K562 (cell line): ENCODE measurements at regions not wholly inside any gene's neighbourhood (a gene's known extent, or its start where the extent isn't known, plus 50 kb on each side); places are given as distances from the start of the nearest gene placed in this dataset.

ENCODE experiments used
- ATAC-seq: fragments of 200-7000 bp; cut with Tn5 transposase; 3 replicates; pipeline ENCODE4 v1.9.1; 2020; ENCODE audit warnings: moderate library complexity
- BruUV-seq: library from RNA; stranded (reverse); fragments of 400-500 nt; replicated peaks from 2 replicates; lab custom pipeline; 2021; lab: Mats Ljungman, UMichigan
- CTCF ChIA-PET: fragments of 300-600 bp; formaldehyde crosslinking; extraction: SDS; loops from one replicate; lab custom pipeline; 2021; ENCODE audit warnings: low intra/inter-chr PET ratio; lab: Yijun Ruan, JAX
- POLR2A ChIA-PET: fragments of 300-600, 350-650 bp; sonication (Branson Sonifier 250); formaldehyde crosslinking; extraction: SDS; loops from one replicate; lab custom pipeline; 2021; ENCODE audit warnings: antibody characterized with exemption, inconsistent platforms; lab: Yijun Ruan, JAX
- DNase-seq, 4 experiments: peaks; one replicate each; pipeline versions ENCODE4 v3.0.0 to v3.0.0-alpha.2; 2011 to 2018; ENCODE audit warnings: low spot score in 3 of 4, mixed read lengths in 3 of 4; ENCODE audit errors: extremely low read depth in 1 of 4
- FAIRE-seq: peaks from 2 replicates; lab custom pipeline; 2011; peaks lifted over from hg19 to GRCh38; lab: Jason Lieb, UNC
- H2AFZ ChIP-seq: 2 replicates; pipeline ENCODE4 v1.6.0; 2011; ENCODE audit warnings: low read depth, low read length, control low read depth, inconsistent platforms
- H3K27ac ChIP-seq: fragments of 200-600 bp; 3 replicates; pipeline ENCODE4 v1.8.0; 2011; ENCODE audit warnings: low read depth, mild to moderate bottlenecking, control low read depth, inconsistent platforms, low read length, moderate library complexity, mixed read lengths; ENCODE audit errors: extremely low read depth
- H3K27me3 ChIP-seq, 2 experiments: fragments of 300-600 bp in 1 of 2; 2 replicates in 1 of 2; 3 replicates in 1 of 2; pipeline versions ENCODE4 v1.6.0 to v1.8.0; 2011; ENCODE audit warnings: inconsistent platforms in 2 of 2, low read length in 2 of 2, mild to moderate bottlenecking in 1 of 2, mixed read lengths in 1 of 2, moderate library complexity in 1 of 2; ENCODE audit not compliant: control insufficient read depth in 2 of 2, insufficient read depth in 2 of 2
- H3K36me3 ChIP-seq: fragments of 300-600 bp; 3 replicates; pipeline ENCODE4 v1.8.0; 2011; ENCODE audit warnings: mild to moderate bottlenecking, low read length, inconsistent platforms; ENCODE audit not compliant: control insufficient read depth, insufficient read depth
- H3K4me1 ChIP-seq, 2 experiments: fragments of 200-600 bp in 1 of 2; replicated peaks in 1 of 2; 2 replicates in 1 of 2; 3 replicates in 1 of 2; pipeline versions ENCODE4 v1.5.1 to v1.8.0; 2011; ENCODE audit warnings: inconsistent platforms in 2 of 2, low read length in 2 of 2, mild to moderate bottlenecking in 1 of 2, mixed read lengths in 1 of 2, moderate library complexity in 1 of 2; ENCODE audit not compliant: control insufficient read depth in 2 of 2, insufficient read depth in 2 of 2
- H3K4me2 ChIP-seq: 2 replicates; pipeline ENCODE4 v1.6.1; 2011; ENCODE audit warnings: low read length, control low read depth, inconsistent platforms, mixed read lengths; ENCODE audit not compliant: insufficient read depth
- H3K4me3 ChIP-seq: fragments of 200-600 bp; sonication (generic), shearing (Covaris generic); 2 replicates; pipeline ENCODE4 v1.5.1; 2016; ENCODE audit warnings: control low read depth, inconsistent platforms
- H3K79me2 ChIP-seq: fragments of 200-600 bp; 3 replicates; pipeline ENCODE4 v1.8.0; 2011; ENCODE audit warnings: low read length, inconsistent platforms; ENCODE audit not compliant: control insufficient read depth, insufficient read depth
- H3K9ac ChIP-seq, 2 experiments: 2 replicates each; pipeline versions ENCODE4 v1.6.0 to v1.6.1; 2011; ENCODE audit warnings: low read depth in 2 of 2, low read length in 2 of 2, control low read depth in 1 of 2, inconsistent platforms in 1 of 2, mild to moderate bottlenecking in 1 of 2, mixed read lengths in 1 of 2; ENCODE audit not compliant: insufficient read depth in 1 of 2
- H3K9me1 ChIP-seq: one replicate; pipeline ENCODE4 v1.6.0; 2011; ENCODE audit warnings: inconsistent platforms, mild to moderate bottlenecking, low read length, moderate library complexity; ENCODE audit not compliant: control insufficient read depth, insufficient read depth
- H3K9me3 ChIP-seq: replicated peaks from 2 replicates; pipeline ENCODE4 v1.5.1; 2011; ENCODE audit warnings: low read depth, low read length, inconsistent platforms; ENCODE audit not compliant: control insufficient read depth, insufficient read depth
- H4K20me1 ChIP-seq: replicated peaks from 2 replicates; pipeline ENCODE4 v1.6.1; 2011; ENCODE audit warnings: low read length, inconsistent platforms, mixed read lengths; ENCODE audit not compliant: control insufficient read depth, insufficient read depth
- ATF4 ChIP-seq: fragments of 450-650 bp; formaldehyde crosslinking; IDR thresholded peaks from 2 replicates; pipeline ENCODE4 v1.4.0; 2022; ENCODE audit warnings: mild to moderate bottlenecking, moderate library complexity
- CEBPG ChIP-seq, 3 experiments: fragments of 200-800 bp in 1 of 3; sonication (Bioruptor generic) in 1 of 3; sonication (generic) in 1 of 3; formaldehyde crosslinking in 1 of 3; IDR thresholded peaks in 2 of 3; conservative IDR thresholded peaks in 1 of 3; 2 replicates each; pipeline versions ENCODE4 v1.6.1 to v1.8.0; 2016 to 2022; ENCODE audit warnings: missing compliant biosample characterization in 2 of 3, missing genetic modification characterization in 2 of 3, mild to moderate bottlenecking in 1 of 3, missing genetic modification reagents in 1 of 3
- CHD1 ChIP-seq: fragments of 200-600 bp; sonication (generic); IDR thresholded peaks from one replicate; pipeline ENCODE4 v1.6.1; 2012; ENCODE audit warnings: mild to moderate bottlenecking, moderate library complexity, low read length, inconsistent platforms
- KHSRP ChIP-seq: fragments of 450-650 bp; IDR thresholded peaks from 2 replicates; pipeline ENCODE4 v1.6.1; 2017
- ZNF507 ChIP-seq: conservative IDR thresholded peaks from 2 replicates; pipeline ENCODE4 v1.6.1; 2017; ENCODE audit warnings: missing genetic modification characterization, missing compliant biosample characterization
- in situ Hi-C: fragments of 300-500 bp; cut with MboI; formaldehyde crosslinking; loops from 4 replicates; pipeline ENCODE4 v1.15.0; 2018; ENCODE audit warnings: inconsistent platforms, mixed read lengths
- intact Hi-C: fragments of 100-400 bp; cut with micrococcal nuclease; formaldehyde crosslinking; loops from 2 replicates; pipeline ENCODE4 v1.14.2; 2022
- TF ChIP-seq, protein P1 (sequence below), 2 experiments: fragments of 450-650 bp in 1 of 2; sonication (generic) in 1 of 2; formaldehyde crosslinking in 1 of 2; IDR thresholded peaks in 1 of 2; conservative IDR thresholded peaks in 1 of 2; 2 replicates each; pipeline versions ENCODE4 v1.6.1 to v1.8.1; 2016 to 2023; ENCODE audit warnings: mild to moderate bottlenecking in 2 of 2, moderate library complexity in 2 of 2, inconsistent platforms in 1 of 2, missing genetic modification reagents in 1 of 2
- TF ChIP-seq, protein P2 (sequence below): fragments of 250-450 bp; sonication (Bioruptor Pico); IDR thresholded peaks from 2 replicates; pipeline ENCODE4 v1.4.0; 2020

DNA sequence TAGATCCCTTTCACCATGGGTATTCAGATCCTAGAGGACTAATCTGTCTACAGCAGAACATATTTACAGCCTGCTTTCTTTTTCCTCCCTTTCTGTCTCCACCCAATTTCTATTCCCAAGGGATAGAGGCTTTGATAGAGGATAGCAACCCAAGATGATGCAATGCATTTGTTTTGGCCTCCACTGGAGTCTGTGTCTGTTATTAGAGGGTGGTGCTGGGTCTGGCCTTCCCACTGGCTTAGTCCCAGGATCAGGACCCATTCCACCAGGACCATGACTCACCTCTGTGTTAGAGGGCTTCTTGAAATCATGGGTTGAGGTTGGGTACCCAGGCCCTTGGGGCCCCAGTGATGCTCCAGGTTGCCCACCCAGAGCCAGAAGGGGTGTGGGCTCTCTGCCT is 239.7 kb upstream of the TNP1 start:
- Histone ChIP-seq H3K9ac (no peak overlapping the region), H3K9me3 (no peaks in the 10 kb centered on the region), H3K79me2 (no peaks in the 10 kb centered on the region), H3K4me1 (peaks cover 8 to 34% of the 10 kb centered on the region in 2 experiments; a peak in 4 of 5 replicates), H3K36me3 (no peaks in the 10 kb centered on the region), H4K20me1 (no peaks in the 10 kb centered on the region), H3K27ac (no peak overlapping the region), H3K9me1 (no peaks in the 10 kb centered on the region), H3K4me3 (no peak overlapping the region), H2AFZ (no peak overlapping the region), H3K27me3 (no peaks in the 10 kb centered on the region), H3K4me2 (no peak overlapping the region)
- ChIA-PET POLR2A (no interaction called here), CTCF (no interaction called here)
- DNase-seq (no peak), FAIRE-seq (no peak), ATAC-seq (no peak)
- TF ChIP-seq, protein P1, sequence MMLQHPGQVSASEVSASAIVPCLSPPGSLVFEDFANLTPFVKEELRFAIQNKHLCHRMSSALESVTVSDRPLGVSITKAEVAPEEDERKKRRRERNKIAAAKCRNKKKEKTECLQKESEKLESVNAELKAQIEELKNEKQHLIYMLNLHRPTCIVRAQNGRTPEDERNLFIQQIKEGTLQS (IDR thresholded peaks at IDR 0.05) = peak; percentile 60
- TF ChIP-seq, protein P1 (CRISPR knock-in tag; conservative IDR thresholded peaks at IDR 0.05) = no peak
- TF ChIP-seq KHSRP (no peak), ATF4 (0 out of 2 replicates have a peak, but pooled peaks have one; percentile 43), CEBPG (CRISPR knock-in tag; IDR thresholded peaks at IDR 0.05) (no peak), CEBPG (tag; conservative IDR thresholded peaks at IDR 0.05 in 1 of 2, IDR thresholded peaks at IDR 0.05 in 1 of 2) (peak; percentile 17 to 73; a peak in 2 of 4 replicates), ZNF507 (tag) (no peak), CHD1 (no peak)
- TF ChIP-seq, protein P2, sequence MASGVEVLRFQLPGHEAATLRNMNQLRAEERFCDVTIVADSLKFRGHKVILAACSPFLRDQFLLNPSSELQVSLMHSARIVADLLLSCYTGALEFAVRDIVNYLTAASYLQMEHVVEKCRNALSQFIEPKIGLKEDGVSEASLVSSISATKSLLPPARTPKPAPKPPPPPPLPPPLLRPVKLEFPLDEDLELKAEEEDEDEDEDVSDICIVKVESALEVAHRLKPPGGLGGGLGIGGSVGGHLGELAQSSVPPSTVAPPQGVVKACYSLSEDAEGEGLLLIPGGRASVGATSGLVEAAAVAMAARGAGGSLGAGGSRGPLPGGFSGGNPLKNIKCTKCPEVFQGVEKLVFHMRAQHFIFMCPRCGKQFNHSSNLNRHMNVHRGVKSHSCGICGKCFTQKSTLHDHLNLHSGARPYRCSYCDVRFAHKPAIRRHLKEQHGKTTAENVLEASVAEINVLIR = 0 out of 2 replicates have a peak, but pooled peaks have one; percentile 13
- intact Hi-C loops (no loop called here), in situ Hi-C loops (no loop called here)
- BruUV-seq = no TSS peak
